ENCODE measurements at regions not wholly inside any gene's neighbourhood (a gene's known extent, or its start where the extent isn't known, plus 50 kb on each side); places are given as distances from the start of the nearest gene placed in this dataset.

- intact Hi-C loops (cut with DNase I) = no loop called here
- H3K27ac ChIP-seq = no peak overlapping the region
- no peaks in the 10 kb centered on the region for H3K36me3 ChIP-seq
- WGBS, 2 donors = 80 to 84% methylated on average over 5 of the region's 5 CpGs
- H3K27me3 ChIP-seq = no peaks in the 10 kb centered on the region
- no peak overlapping the region for H3K4me3 ChIP-seq (replicated peaks in 1 of 3)
- DNase-seq = no peak
- H3K4me1 ChIP-seq = no peaks in the 10 kb centered on the region
- no peaks in the 10 kb centered on the region for H3K9me3 ChIP-seq
- TF ChIP-seq POLR2A (IDR thresholded peaks at IDR 0.05) = no peak
- TF ChIP-seq, protein P1, sequence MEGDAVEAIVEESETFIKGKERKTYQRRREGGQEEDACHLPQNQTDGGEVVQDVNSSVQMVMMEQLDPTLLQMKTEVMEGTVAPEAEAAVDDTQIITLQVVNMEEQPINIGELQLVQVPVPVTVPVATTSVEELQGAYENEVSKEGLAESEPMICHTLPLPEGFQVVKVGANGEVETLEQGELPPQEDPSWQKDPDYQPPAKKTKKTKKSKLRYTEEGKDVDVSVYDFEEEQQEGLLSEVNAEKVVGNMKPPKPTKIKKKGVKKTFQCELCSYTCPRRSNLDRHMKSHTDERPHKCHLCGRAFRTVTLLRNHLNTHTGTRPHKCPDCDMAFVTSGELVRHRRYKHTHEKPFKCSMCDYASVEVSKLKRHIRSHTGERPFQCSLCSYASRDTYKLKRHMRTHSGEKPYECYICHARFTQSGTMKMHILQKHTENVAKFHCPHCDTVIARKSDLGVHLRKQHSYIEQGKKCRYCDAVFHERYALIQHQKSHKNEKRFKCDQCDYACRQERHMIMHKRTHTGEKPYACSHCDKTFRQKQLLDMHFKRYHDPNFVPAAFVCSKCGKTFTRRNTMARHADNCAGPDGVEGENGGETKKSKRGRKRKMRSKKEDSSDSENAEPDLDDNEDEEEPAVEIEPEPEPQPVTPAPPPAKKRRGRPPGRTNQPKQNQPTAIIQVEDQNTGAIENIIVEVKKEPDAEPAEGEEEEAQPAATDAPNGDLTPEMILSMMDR (IDR thresholded peaks at IDR 0.05) = no peak
Measured at GRCh38 chr3:106817706-106818105, 559.5 kb upstream of the CCDC54 start.

- intact Hi-C loops (cut with DNase I) = no loop called here
- no peak for TF ChIP-seq POLR2A (IDR thresholded peaks at IDR 0.05)
- TF ChIP-seq, protein P1 (IDR thresholded peaks at IDR 0.05) = no peak
- 74 to 83% methylated on average over 1 of the region's 1 CpG for WGBS, 2 donors
Measured at GRCh38 chr3:106819440-106819839, 557.8 kb upstream of the CCDC54 start.

DNA sequence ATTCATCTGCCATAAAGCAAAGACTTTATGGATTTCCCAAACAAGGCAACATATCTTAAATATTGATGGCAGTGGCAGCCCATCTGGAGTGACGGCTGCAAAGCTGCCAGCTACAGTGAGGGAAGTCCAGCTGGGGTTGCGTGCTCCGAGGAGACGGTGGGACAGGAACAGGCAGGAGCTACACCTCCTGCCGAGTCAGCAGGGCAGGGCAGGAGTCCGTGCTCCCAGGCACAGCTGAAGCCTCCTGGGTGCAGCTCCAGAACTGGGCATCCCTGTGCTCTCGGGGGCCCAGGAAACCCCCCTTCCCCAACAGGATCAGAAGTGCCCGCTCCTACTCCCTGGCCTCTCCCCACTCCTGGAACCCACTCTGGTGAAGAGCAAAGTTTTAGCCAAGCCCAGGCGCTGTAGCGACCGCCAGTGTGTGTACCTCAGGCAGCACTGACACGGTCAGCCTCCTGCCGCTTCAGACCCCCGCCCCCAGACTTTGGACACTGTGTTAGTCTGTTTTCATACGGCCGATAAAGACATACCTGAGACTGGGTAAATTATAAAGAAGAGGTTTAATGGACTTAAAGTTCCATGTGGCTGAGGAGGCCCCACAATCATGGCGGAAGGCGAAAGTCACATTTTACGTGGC, 556.4 kb upstream of the CCDC54 start:
- H3K27me3 ChIP-seq = no peaks in the 10 kb centered on the region
- H3K27ac ChIP-seq = no peak overlapping the region
- intact Hi-C loops (cut with DNase I) = loop anchor here (10.0 kb wide), 1 partner anchor 244 kb away; no protein-coding TSS in a partner anchor
- 93% methylated on average over 14 to 18 of the region's 19 CpGs for WGBS, 2 donors
- TF ChIP-seq POLR2A (IDR thresholded peaks at IDR 0.05) = no peak
- TF ChIP-seq, protein P1 (IDR thresholded peaks at IDR 0.05) = no peak
- no peak overlapping the region for H3K4me3 ChIP-seq (replicated peaks in 1 of 3)
- H3K4me1 ChIP-seq = peaks cover 0 to under 1% of the 10 kb centered on the region in 2 donors
- no peaks in the 10 kb centered on the region for H3K36me3 ChIP-seq
- DNase-seq = no peak
- no peaks in the 10 kb centered on the region for H3K9me3 ChIP-seq

More at GRCh38 chr3:106819440-106819839, 557.8 kb upstream of the CCDC54 start:
- Histone ChIP-seq H3K36me3 (no peaks in the 10 kb centered on the region), H3K4me1 (no peaks in the 10 kb centered on the region), H3K27ac (no peak overlapping the region), H3K27me3 (no peaks in the 10 kb centered on the region), H3K4me3 (replicated peaks in 1 of 3) (no peak overlapping the region), H3K9me3 (no peaks in the 10 kb centered on the region)
- DNase-seq = no peak

DNA sequence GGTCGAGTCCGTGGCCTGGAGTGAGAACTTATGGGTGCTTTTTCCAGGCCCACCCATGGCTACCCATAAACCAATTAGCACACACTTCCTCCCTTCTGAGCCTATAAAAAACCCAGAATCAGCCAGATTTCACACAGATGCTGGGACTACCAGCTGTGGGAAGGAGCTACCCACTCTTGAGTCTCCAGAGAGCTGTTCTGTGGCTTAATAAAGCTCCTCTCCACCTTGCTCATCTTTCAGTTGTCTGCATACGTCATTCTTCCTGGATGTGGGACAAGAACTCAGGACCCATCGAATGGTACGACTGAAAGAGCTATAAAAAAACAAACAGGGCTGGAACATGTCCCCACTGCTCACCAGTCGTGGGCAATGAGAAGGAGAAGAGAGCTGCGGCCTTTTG, 555.4 kb upstream of the CCDC54 start:
- no peaks in the 10 kb centered on the region for H3K27me3 ChIP-seq
- no peaks in the 10 kb centered on the region for H3K36me3 ChIP-seq
- H3K4me1 ChIP-seq = peaks cover 0 to 3% of the 10 kb centered on the region in 2 donors
- no peak for TF ChIP-seq POLR2A (IDR thresholded peaks at IDR 0.05)
- TF ChIP-seq, protein P1 (IDR thresholded peaks at IDR 0.05) = no peak
- 93 to 94% methylated on average over 7 of the region's 7 CpGs for WGBS, 2 donors
- intact Hi-C loops (cut with DNase I) = loop anchor here (10.0 kb wide), 1 partner anchor 243 kb away; no protein-coding TSS in a partner anchor
- H3K4me3 ChIP-seq (replicated peaks in 1 of 3) = no peak overlapping the region
- H3K27ac ChIP-seq = no peak overlapping the region
- H3K9me3 ChIP-seq = no peaks in the 10 kb centered on the region
- DNase-seq = no peak

- intact Hi-C loops (cut with DNase I) = loop anchor here (10.0 kb wide), 1 partner anchor 243 kb away; no protein-coding TSS in a partner anchor
- Histone ChIP-seq H3K27ac (no peak overlapping the region), H3K4me3 (replicated peaks in 1 of 3) (no peak overlapping the region), H3K4me1 (peaks cover 0 to 3% of the 10 kb centered on the region in 2 donors), H3K27me3 (no peaks in the 10 kb centered on the region), H3K36me3 (no peaks in the 10 kb centered on the region), H3K9me3 (no peaks in the 10 kb centered on the region)
- 86 to 92% methylated on average over 9 to 11 of the region's 11 CpGs for WGBS, 2 donors
- TF ChIP-seq, protein P1 (IDR thresholded peaks at IDR 0.05) = no peak
- no peak for TF ChIP-seq POLR2A (IDR thresholded peaks at IDR 0.05)
- no peak for DNase-seq
Measured at GRCh38 chr3:106822204-106822603, 555.0 kb upstream of the CCDC54 start.
